SK-N-SH treated with all-trans-retinoic acid at 6 μM for 48 hours (cell line): ENCODE measurements at regions not wholly inside any gene's neighbourhood (a gene's known extent, or its start where the extent isn't known, plus 50 kb on each side); places are given as distances from the start of the nearest gene placed in this dataset.

Experiments
- ATAC-seq: fragments of 200-7000 bp; cut with Tn5 transposase; 3 replicates; pipeline ENCODE4 v1.9.1; 2020; ENCODE audit warnings: mild to moderate bottlenecking, moderate library complexity
- ARNTL ChIP-seq: fragments of 450-650 bp; formaldehyde crosslinking; IDR thresholded peaks from 2 replicates; pipeline ENCODE4 v1.5.0; 2020; ENCODE audit warnings: low read depth, mild to moderate bottlenecking, moderate library complexity, borderline replicate concordance
- BACH2 ChIP-seq: fragments of 250-450 bp; sonication (Bioruptor Pico); IDR thresholded peaks from 2 replicates; pipeline ENCODE4 v1.9.0; 2021; ENCODE audit warnings: mild to moderate bottlenecking, borderline replicate concordance
- CREB5 ChIP-seq: fragments of 250-450 bp; sonication (Bioruptor Pico); IDR thresholded peaks from 2 replicates; pipeline ENCODE4 v1.5.1; 2020; ENCODE audit warnings: low read depth, mild to moderate bottlenecking, moderate library complexity
- CSDC2 ChIP-seq: fragments of 250-450 bp; sonication (Bioruptor Pico); IDR thresholded peaks from 2 replicates; pipeline ENCODE4 v1.5.0; 2020; ENCODE audit warnings: mild to moderate bottlenecking, moderate library complexity
- CSRNP3 ChIP-seq: fragments of 250-450 bp; sonication (Bioruptor Pico); IDR thresholded peaks from 2 replicates; pipeline ENCODE4 v1.5.1; 2021; ENCODE audit warnings: mild to moderate bottlenecking, moderate library complexity
- ESRRG ChIP-seq: fragments of 250-450 bp; sonication (Bioruptor Pico); IDR thresholded peaks from 2 replicates; pipeline ENCODE4 v1.6.1; 2021; ENCODE audit warnings: mild to moderate bottlenecking
- GLIS3 ChIP-seq: fragments of 250-450 bp; sonication (Bioruptor Pico); IDR thresholded peaks from 2 replicates; pipeline ENCODE4 v1.5.0; 2020; ENCODE audit warnings: mild to moderate bottlenecking, moderate library complexity
- ISL1 ChIP-seq: fragments of 250-450 bp; sonication (Bioruptor Pico); IDR thresholded peaks from 2 replicates; pipeline ENCODE4 v2.1.2; 2022; ENCODE audit warnings: mild to moderate bottlenecking, moderate library complexity
- OSR1 ChIP-seq: fragments of 250-450 bp; sonication (Bioruptor Pico); IDR thresholded peaks from 2 replicates; pipeline ENCODE4 v1.8.0; 2022; ENCODE audit warnings: moderate library complexity, mild to moderate bottlenecking, inconsistent platforms
- PATZ1 ChIP-seq: fragments of 250-450 bp; sonication (Bioruptor Pico); IDR thresholded peaks from 2 replicates; pipeline ENCODE4 v1.8.0; 2020; ENCODE audit warnings: mild to moderate bottlenecking, moderate library complexity, borderline replicate concordance
- POU6F1 ChIP-seq: fragments of 250-450 bp; sonication (Bioruptor Pico); IDR thresholded peaks from 2 replicates; pipeline ENCODE4 v1.8.0; 2021; ENCODE audit warnings: low read depth, mild to moderate bottlenecking, moderate library complexity, borderline replicate concordance
- RARB ChIP-seq: fragments of 250-450 bp; sonication (Bioruptor Pico); IDR thresholded peaks from 2 replicates; pipeline ENCODE4 v1.8.0; 2021; ENCODE audit warnings: mild to moderate bottlenecking, moderate library complexity
- SNAI2 ChIP-seq: fragments of 250-450 bp; sonication (Bioruptor Pico); IDR thresholded peaks from 2 replicates; pipeline ENCODE4 v1.5.0; 2020; ENCODE audit warnings: mild to moderate bottlenecking, moderate library complexity
- TCF4 ChIP-seq: fragments of 250-450 bp; sonication (Bioruptor Pico); IDR thresholded peaks from 2 replicates; pipeline ENCODE4 v1.8.0; 2021; ENCODE audit warnings: mild to moderate bottlenecking, moderate library complexity, borderline replicate concordance
- TOX ChIP-seq: fragments of 250-450 bp; sonication (Bioruptor Pico); IDR thresholded peaks from 2 replicates; pipeline ENCODE4 v1.8.0; 2021; ENCODE audit warnings: mild to moderate bottlenecking, moderate library complexity, borderline replicate concordance
- ZC3H10 ChIP-seq: fragments of 250-450 bp; sonication (Bioruptor Pico); IDR thresholded peaks from 2 replicates; pipeline ENCODE4 v1.5.1; 2021; ENCODE audit warnings: mild to moderate bottlenecking, moderate library complexity
- ZFP3 ChIP-seq: fragments of 250-450 bp; sonication (Bioruptor Pico); IDR thresholded peaks from 2 replicates; pipeline ENCODE4 v1.5.0; 2020; ENCODE audit warnings: mild to moderate bottlenecking, moderate library complexity
- ZFP30 ChIP-seq: fragments of 450-650 bp; formaldehyde crosslinking; IDR thresholded peaks from 2 replicates; pipeline ENCODE4 v1.5.0; 2022; ENCODE audit warnings: mild to moderate bottlenecking, moderate library complexity
- ZNF565 ChIP-seq: fragments of 450-650 bp; formaldehyde crosslinking; conservative IDR thresholded peaks from 2 replicates; pipeline ENCODE4 v1.5.0; 2020; ENCODE audit warnings: low read depth, mild to moderate bottlenecking, moderate library complexity
- ZNF70 ChIP-seq: fragments of 450-650 bp; formaldehyde crosslinking; IDR thresholded peaks from 2 replicates; pipeline ENCODE4 v1.5.0; 2020; ENCODE audit warnings: mild to moderate bottlenecking, moderate library complexity
- ZNF8 ChIP-seq: fragments of 450-650 bp; formaldehyde crosslinking; IDR thresholded peaks from 2 replicates; pipeline ENCODE4 v1.5.0; 2020; ENCODE audit warnings: mild to moderate bottlenecking, moderate library complexity

GRCh38 chr2:4549666-4550210, 846.4 kb downstream of the DCDC2C start:
- TF ChIP-seq CSRNP3 (CRISPR knock-in tag) = no peak
- no peak for TF ChIP-seq ZC3H10 (CRISPR knock-in tag)
- no peak for TF ChIP-seq ZNF565 (CRISPR knock-in tag)
- TF ChIP-seq OSR1 (CRISPR knock-in tag) = no peak
- TF ChIP-seq ESRRG (CRISPR knock-in tag) = no peak
- TF ChIP-seq ZNF8 (CRISPR knock-in tag) = no peak
- TF ChIP-seq ARNTL = no peak
- TF ChIP-seq GLIS3 (CRISPR knock-in tag) = no peak
- no peak for TF ChIP-seq BACH2 (CRISPR knock-in tag)
- TF ChIP-seq CREB5 = no peak
- no peak for TF ChIP-seq PATZ1 (CRISPR knock-in tag)
- no peak for TF ChIP-seq RARB
- no peak for ATAC-seq

GRCh38 chr2:4551691-4552474, 848.5 kb downstream of the DCDC2C start:
- no peak for TF ChIP-seq ARNTL
- no peak for TF ChIP-seq ZC3H10 (CRISPR knock-in tag)
- TF ChIP-seq ZNF70 (CRISPR knock-in tag) = no peak
- TF ChIP-seq, all 23 proteins: peak for 0
- ATAC-seq = no peak

- ATAC-seq = no peak
- no peak for TF ChIP-seq PATZ1 (CRISPR knock-in tag)
- TF ChIP-seq ISL1 (CRISPR knock-in tag) = no peak
- TF ChIP-seq OSR1 (CRISPR knock-in tag) = no peak
- TF ChIP-seq RARB = no peak
- no peak for TF ChIP-seq ZNF8 (CRISPR knock-in tag)
- TF ChIP-seq SNAI2 (CRISPR knock-in tag) = no peak
- no peak for TF ChIP-seq CSDC2 (CRISPR knock-in tag)
- TF ChIP-seq TOX (CRISPR knock-in tag) = no peak
- no peak for TF ChIP-seq ZFP3 (CRISPR knock-in tag)
- TF ChIP-seq ESRRG (CRISPR knock-in tag) = no peak
- TF ChIP-seq ARNTL = no peak
- TF ChIP-seq ZFP30 (CRISPR knock-in tag) = no peak
- TF ChIP-seq BACH2 (CRISPR knock-in tag) = no peak
- TF ChIP-seq ZC3H10 (CRISPR knock-in tag) = no peak
- TF ChIP-seq TCF4 = no peak
These were observed 849.9 kb downstream of the DCDC2C start for GRCh38 chr2:4553241-4553640.

- no peak for ATAC-seq
- TF ChIP-seq TCF4 (no peak), BACH2 (CRISPR knock-in tag) (no peak), ZFP3 (CRISPR knock-in tag) (no peak), CREB5 (no peak), POU6F1 (CRISPR knock-in tag) (no peak), ZC3H10 (CRISPR knock-in tag) (no peak), RARB (no peak), PATZ1 (CRISPR knock-in tag) (no peak), ZFP30 (CRISPR knock-in tag) (no peak), ZNF70 (CRISPR knock-in tag) (no peak), CSDC2 (CRISPR knock-in tag) (no peak), TOX (CRISPR knock-in tag) (no peak)
These were observed 852.9 kb downstream of the DCDC2C start for GRCh38 chr2:4556135-4556896.
